ENCODE measurements at regions not wholly inside any gene's neighbourhood (a gene's known extent, or its start where the extent isn't known, plus 50 kb on each side); places are given as distances from the start of the nearest gene placed in this dataset.

- no peak overlapping the region for H3K4me3 ChIP-seq (ENCODE audit: low read length)
- H3K4me1 ChIP-seq (ENCODE audit: control insufficient read depth, low read length), result no peaks in the 10 kb centered on the region
- no peak for TF ChIP-seq EZH2phosphoT487 (IDR thresholded peaks at IDR 0.05; ENCODE audit: borderline replicate concordance, low read length)
- TF ChIP-seq, protein P1, sequence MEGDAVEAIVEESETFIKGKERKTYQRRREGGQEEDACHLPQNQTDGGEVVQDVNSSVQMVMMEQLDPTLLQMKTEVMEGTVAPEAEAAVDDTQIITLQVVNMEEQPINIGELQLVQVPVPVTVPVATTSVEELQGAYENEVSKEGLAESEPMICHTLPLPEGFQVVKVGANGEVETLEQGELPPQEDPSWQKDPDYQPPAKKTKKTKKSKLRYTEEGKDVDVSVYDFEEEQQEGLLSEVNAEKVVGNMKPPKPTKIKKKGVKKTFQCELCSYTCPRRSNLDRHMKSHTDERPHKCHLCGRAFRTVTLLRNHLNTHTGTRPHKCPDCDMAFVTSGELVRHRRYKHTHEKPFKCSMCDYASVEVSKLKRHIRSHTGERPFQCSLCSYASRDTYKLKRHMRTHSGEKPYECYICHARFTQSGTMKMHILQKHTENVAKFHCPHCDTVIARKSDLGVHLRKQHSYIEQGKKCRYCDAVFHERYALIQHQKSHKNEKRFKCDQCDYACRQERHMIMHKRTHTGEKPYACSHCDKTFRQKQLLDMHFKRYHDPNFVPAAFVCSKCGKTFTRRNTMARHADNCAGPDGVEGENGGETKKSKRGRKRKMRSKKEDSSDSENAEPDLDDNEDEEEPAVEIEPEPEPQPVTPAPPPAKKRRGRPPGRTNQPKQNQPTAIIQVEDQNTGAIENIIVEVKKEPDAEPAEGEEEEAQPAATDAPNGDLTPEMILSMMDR (IDR thresholded peaks at IDR 0.05; ENCODE audit: low read depth, low read length, poor library complexity, severe bottlenecking), result no peak
- H3K4me2 ChIP-seq (ENCODE audit: low read length), result no peak overlapping the region
- H3F3A ChIP-seq (ENCODE audit: control insufficient read depth, insufficient read depth), result no peaks in the 10 kb centered on the region
- H3K9me2 ChIP-seq (replicated peaks; ENCODE audit: control insufficient read depth, low read length), result no peaks in the 10 kb centered on the region
- H3K27ac ChIP-seq (ENCODE audit: low read depth, low read length), result no peak overlapping the region
- H3K9me3 ChIP-seq (ENCODE audit: control insufficient read depth, insufficient read depth, low read length), result no peaks in the 10 kb centered on the region
- no peaks in the 10 kb centered on the region for H3K27me3 ChIP-seq (ENCODE audit: control insufficient read depth, low read length)
- H3K79me2 ChIP-seq (ENCODE audit: control insufficient read depth, low read length), result no peaks in the 10 kb centered on the region
- no peaks in the 10 kb centered on the region for H3K36me3 ChIP-seq (ENCODE audit: control insufficient read depth, low read length)
- no peaks in the 10 kb centered on the region for H4K20me1 ChIP-seq (ENCODE audit: control insufficient read depth, insufficient read depth, low read depth, low read length)
Observed at GRCh38 chr16:5861241-5861640, 763.6 kb upstream of the EEF2KMT start.

DNA sequence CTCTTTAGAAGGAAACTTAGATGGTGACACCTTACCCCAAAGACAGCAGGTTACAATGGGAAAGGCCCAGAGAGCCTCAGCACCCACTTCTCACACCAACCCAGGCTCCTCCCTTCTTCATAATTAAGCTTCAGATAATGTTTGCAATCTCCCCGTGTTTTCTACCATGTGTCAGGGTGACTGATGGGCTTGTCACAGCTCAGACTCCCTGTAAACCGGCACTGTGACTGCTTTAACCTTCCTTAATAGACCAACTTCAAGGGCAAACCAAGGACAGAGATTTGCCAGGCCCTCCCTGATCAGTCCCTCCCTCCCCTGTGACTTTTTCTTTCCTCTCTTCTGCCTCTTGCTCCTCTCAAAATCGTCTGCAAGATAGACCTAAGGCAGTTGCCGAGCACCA, 760.6 kb upstream of the EEF2KMT start:
- no peak overlapping the region for H3K4me3 ChIP-seq (ENCODE audit: low read length)
- no peaks in the 10 kb centered on the region for H3K36me3 ChIP-seq (ENCODE audit: control insufficient read depth, low read length)
- H3K9me2 ChIP-seq (replicated peaks; ENCODE audit: control insufficient read depth, low read length), result no peaks in the 10 kb centered on the region
- H3F3A ChIP-seq (ENCODE audit: control insufficient read depth, insufficient read depth), result no peaks in the 10 kb centered on the region
- H3K27me3 ChIP-seq (ENCODE audit: control insufficient read depth, low read length), result no peaks in the 10 kb centered on the region
- no peaks in the 10 kb centered on the region for H3K4me1 ChIP-seq (ENCODE audit: control insufficient read depth, low read length)
- H3K4me2 ChIP-seq (ENCODE audit: low read length), result no peak overlapping the region
- no peaks in the 10 kb centered on the region for H3K79me2 ChIP-seq (ENCODE audit: control insufficient read depth, low read length)
- TF ChIP-seq, protein P1 (IDR thresholded peaks at IDR 0.05; ENCODE audit: low read depth, low read length, poor library complexity, severe bottlenecking), result no peak
- no peak for TF ChIP-seq EZH2phosphoT487 (IDR thresholded peaks at IDR 0.05; ENCODE audit: borderline replicate concordance, low read length)
- no peaks in the 10 kb centered on the region for H3K9me3 ChIP-seq (ENCODE audit: control insufficient read depth, insufficient read depth, low read length)
- no peaks in the 10 kb centered on the region for H4K20me1 ChIP-seq (ENCODE audit: control insufficient read depth, insufficient read depth, low read depth, low read length)
- no peak overlapping the region for H3K27ac ChIP-seq (ENCODE audit: low read depth, low read length)

DNA sequence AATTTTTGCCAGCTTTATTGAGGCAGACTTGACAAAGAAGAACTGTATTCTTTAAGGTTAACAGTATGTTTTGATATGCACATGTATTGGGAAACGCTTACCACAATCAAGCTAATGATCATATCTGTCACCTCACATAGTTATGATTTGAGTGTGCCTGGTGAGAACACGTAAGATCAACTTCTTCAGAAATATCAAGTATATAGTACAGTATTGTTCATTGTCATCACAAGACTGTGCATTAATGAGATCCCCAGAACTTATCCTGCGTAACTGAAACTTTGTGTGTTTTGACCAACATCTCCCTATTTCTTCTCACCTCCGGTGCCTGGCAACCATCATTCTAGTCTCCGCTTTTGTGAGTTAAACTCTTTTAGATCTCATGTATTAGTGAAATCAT, 756.4 kb upstream of the EEF2KMT start:
- H3K4me2 ChIP-seq (ENCODE audit: low read length), result no peak overlapping the region
- no peaks in the 10 kb centered on the region for H3K36me3 ChIP-seq (ENCODE audit: control insufficient read depth, low read length)
- no peak overlapping the region for H3K4me3 ChIP-seq (ENCODE audit: low read length)
- no peaks in the 10 kb centered on the region for H3K79me2 ChIP-seq (ENCODE audit: control insufficient read depth, low read length)
- no peaks in the 10 kb centered on the region for H3K4me1 ChIP-seq (ENCODE audit: control insufficient read depth, low read length)
- no peaks in the 10 kb centered on the region for H3K9me2 ChIP-seq (replicated peaks; ENCODE audit: control insufficient read depth, low read length)
- TF ChIP-seq EZH2phosphoT487 (IDR thresholded peaks at IDR 0.05; ENCODE audit: borderline replicate concordance, low read length), result no peak
- TF ChIP-seq, protein P1 (IDR thresholded peaks at IDR 0.05; ENCODE audit: low read depth, low read length, poor library complexity, severe bottlenecking), result no peak
- H3K27ac ChIP-seq (ENCODE audit: low read depth, low read length), result no peak overlapping the region
- H3K27me3 ChIP-seq (ENCODE audit: control insufficient read depth, low read length), result no peaks in the 10 kb centered on the region
- H3K9me3 ChIP-seq (ENCODE audit: control insufficient read depth, insufficient read depth, low read length), result no peaks in the 10 kb centered on the region
- no peaks in the 10 kb centered on the region for H4K20me1 ChIP-seq (ENCODE audit: control insufficient read depth, insufficient read depth, low read depth, low read length)
- no peaks in the 10 kb centered on the region for H3F3A ChIP-seq (ENCODE audit: control insufficient read depth, insufficient read depth)

DNA sequence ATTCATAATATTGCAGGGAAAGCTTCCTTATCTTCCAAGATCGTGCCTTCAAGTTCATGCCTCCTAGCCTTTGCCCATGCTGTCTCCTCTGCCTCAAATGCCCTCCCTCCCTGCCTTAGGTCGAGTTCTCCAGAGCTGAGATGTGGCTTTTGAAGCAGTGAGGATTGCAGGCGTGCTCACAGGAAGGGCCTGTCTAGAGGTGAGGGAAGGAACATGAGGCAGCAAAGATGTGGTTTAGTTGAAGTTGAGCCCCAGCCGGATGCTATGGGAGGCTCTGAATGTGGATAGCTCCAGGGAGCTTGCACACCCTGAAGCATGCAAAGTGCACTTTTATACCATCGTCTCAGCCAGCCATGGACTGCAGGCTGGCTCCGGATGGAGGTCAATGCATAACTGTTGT, 754.6 kb upstream of the EEF2KMT start:
- TF ChIP-seq, protein P1 (IDR thresholded peaks at IDR 0.05; ENCODE audit: low read depth, low read length, poor library complexity, severe bottlenecking), result no peak
- no peak for TF ChIP-seq EZH2phosphoT487 (IDR thresholded peaks at IDR 0.05; ENCODE audit: borderline replicate concordance, low read length)
- no peaks in the 10 kb centered on the region for H3K36me3 ChIP-seq (ENCODE audit: control insufficient read depth, low read length)
- no peak overlapping the region for H3K4me3 ChIP-seq (ENCODE audit: low read length)
- no peak overlapping the region for H3K27ac ChIP-seq (ENCODE audit: low read depth, low read length)
- no peaks in the 10 kb centered on the region for H4K20me1 ChIP-seq (ENCODE audit: control insufficient read depth, insufficient read depth, low read depth, low read length)
- H3K4me1 ChIP-seq (ENCODE audit: control insufficient read depth, low read length), result no peaks in the 10 kb centered on the region
- H3K27me3 ChIP-seq (ENCODE audit: control insufficient read depth, low read length), result no peaks in the 10 kb centered on the region
- H3K9me2 ChIP-seq (replicated peaks; ENCODE audit: control insufficient read depth, low read length), result no peaks in the 10 kb centered on the region
- no peaks in the 10 kb centered on the region for H3F3A ChIP-seq (ENCODE audit: control insufficient read depth, insufficient read depth)
- no peaks in the 10 kb centered on the region for H3K79me2 ChIP-seq (ENCODE audit: control insufficient read depth, low read length)
- no peak overlapping the region for H3K4me2 ChIP-seq (ENCODE audit: low read length)
- no peaks in the 10 kb centered on the region for H3K9me3 ChIP-seq (ENCODE audit: control insufficient read depth, insufficient read depth, low read length)
